Duodenal mucosa (tissue), 2 donors: ENCODE measurements at regions not wholly inside any gene's neighbourhood (a gene's known extent, or its start where the extent isn't known, plus 50 kb on each side); places are given as distances from the start of the nearest gene placed in this dataset.

Experiments
- H3K27ac ChIP-seq: one replicate; pipeline ENCODE4 v1.7.0; 2013; ENCODE audit warnings: low read depth, low read length
- H3K27me3 ChIP-seq, 2 donors: one replicate each; pipeline ENCODE4 v1.7.0; 2013; ENCODE audit warnings: low read length in 2 of 2, control low read depth in 1 of 2; ENCODE audit not compliant: insufficient read depth in 2 of 2, control insufficient read depth in 1 of 2
- H3K36me3 ChIP-seq, 2 donors: one replicate each; pipeline ENCODE4 v1.7.0; 2013; ENCODE audit warnings: low read length in 2 of 2, control low read depth in 1 of 2; ENCODE audit not compliant: insufficient read depth in 2 of 2, control insufficient read depth in 1 of 2
- H3K4me1 ChIP-seq, 2 donors: one replicate each; pipeline ENCODE4 v1.7.0; 2013; ENCODE audit warnings: low read length in 2 of 2, control low read depth in 1 of 2; ENCODE audit not compliant: insufficient read depth in 2 of 2, control insufficient read depth in 1 of 2
- H3K4me3 ChIP-seq, 2 donors: one replicate each; pipeline ENCODE4 v1.7.0; 2013; ENCODE audit warnings: low read length in 2 of 2, low read depth in 1 of 2
- H3K9ac ChIP-seq, 2 donors: one replicate each; pipeline ENCODE4 v1.7.0; 2013; ENCODE audit warnings: low read length in 2 of 2, low read depth in 1 of 2
- H3K9me3 ChIP-seq, 2 donors: one replicate each; pipeline ENCODE4 v1.7.0; 2013; ENCODE audit warnings: low read length in 2 of 2, control low read depth in 1 of 2; ENCODE audit not compliant: control insufficient read depth in 1 of 2

DNA sequence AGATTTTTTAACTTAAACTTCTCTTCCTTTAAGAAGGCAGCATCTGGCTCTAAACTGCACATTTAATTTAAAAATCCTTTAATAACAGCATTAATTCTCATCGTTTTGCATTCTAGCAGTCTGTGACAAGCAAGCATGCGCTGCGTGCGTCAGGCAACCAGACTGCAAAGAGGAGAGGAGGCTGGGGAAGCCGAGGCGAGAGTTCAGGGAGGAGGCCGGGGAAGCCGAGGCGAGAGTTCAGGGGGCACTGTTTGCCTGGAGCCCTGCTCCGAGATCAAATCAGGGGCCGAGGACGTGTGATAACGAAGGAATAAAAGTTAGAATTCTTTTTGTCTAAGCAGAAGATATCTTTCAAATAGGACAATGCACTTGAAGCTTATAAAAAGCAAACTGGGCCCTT, 435.7 kb downstream of the EFNB2 start:
- peak overlapping the region in 1 of 2 donors; percentile 31 for H3K9ac ChIP-seq
- peaks cover 31 to 60% of the 10 kb centered on the region in 2 donors for H3K4me1 ChIP-seq
- H3K36me3 ChIP-seq: no peaks in the 10 kb centered on the region
- H3K27me3 ChIP-seq: no peaks in the 10 kb centered on the region
- H3K4me3 ChIP-seq: peak overlapping the region in 1 of 2 donors; percentile 16
- H3K27ac ChIP-seq: peak overlapping the region; percentile 69
- no peaks in the 10 kb centered on the region for H3K9me3 ChIP-seq

DNA sequence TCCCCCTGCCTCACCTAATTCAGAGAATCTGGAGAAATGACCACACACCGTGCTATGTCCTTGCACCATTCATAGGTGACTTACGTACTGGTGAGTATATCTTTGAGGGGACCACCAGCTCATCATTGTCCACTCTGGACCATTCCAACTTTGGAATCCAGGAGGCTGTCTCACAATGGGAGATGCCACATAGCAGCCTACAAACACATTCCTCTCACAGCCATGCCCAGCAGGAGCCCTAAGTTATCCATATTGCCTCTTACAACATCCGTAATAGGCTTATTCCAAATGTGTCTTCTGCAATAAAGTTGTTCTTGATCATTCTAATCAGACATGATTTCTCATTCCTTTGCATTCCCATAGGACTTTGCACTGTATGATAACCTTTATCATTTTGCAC, 436.7 kb downstream of the EFNB2 start:
- Histone ChIP-seq H3K4me1 (peaks cover 29 to 52% of the 10 kb centered on the region in 2 donors), H3K27me3 (no peaks in the 10 kb centered on the region), H3K4me3 (no peak overlapping the region), H3K36me3 (no peaks in the 10 kb centered on the region), H3K27ac (no peak overlapping the region), H3K9me3 (no peaks in the 10 kb centered on the region), H3K9ac (no peak overlapping the region)

DNA sequence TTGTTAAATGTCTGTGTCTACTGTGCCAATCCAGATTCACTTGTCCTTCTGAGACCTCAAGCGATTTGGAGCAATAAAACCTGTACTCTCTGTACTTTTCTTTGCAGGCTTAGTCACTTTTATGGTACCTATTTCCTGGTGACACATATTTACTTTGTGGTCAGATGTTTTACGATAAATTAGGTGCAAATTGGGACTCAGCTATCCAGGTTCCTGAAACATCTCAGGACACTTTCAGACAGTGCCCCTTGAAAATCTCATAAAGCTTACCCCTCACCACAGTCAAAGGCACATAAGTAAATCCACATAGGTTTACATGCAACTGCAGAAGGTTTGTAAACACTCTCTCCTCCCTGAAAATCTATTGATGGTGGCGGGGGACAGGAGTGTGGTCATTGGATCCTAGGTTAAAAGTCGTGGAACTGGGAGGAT, 438.8 kb downstream of the EFNB2 start:
- no peaks in the 10 kb centered on the region for H3K9me3 ChIP-seq
- no peaks in the 10 kb centered on the region for H3K27me3 ChIP-seq
- H3K36me3 ChIP-seq: no peaks in the 10 kb centered on the region
- H3K4me3 ChIP-seq: peak overlapping the region in 1 of 2 donors; percentile 39
- peaks cover 24 to 47% of the 10 kb centered on the region in 2 donors for H3K4me1 ChIP-seq
- peak overlapping the region; percentile 72 for H3K27ac ChIP-seq
- H3K9ac ChIP-seq: peak overlapping the region; percentile 10 to 26

DNA sequence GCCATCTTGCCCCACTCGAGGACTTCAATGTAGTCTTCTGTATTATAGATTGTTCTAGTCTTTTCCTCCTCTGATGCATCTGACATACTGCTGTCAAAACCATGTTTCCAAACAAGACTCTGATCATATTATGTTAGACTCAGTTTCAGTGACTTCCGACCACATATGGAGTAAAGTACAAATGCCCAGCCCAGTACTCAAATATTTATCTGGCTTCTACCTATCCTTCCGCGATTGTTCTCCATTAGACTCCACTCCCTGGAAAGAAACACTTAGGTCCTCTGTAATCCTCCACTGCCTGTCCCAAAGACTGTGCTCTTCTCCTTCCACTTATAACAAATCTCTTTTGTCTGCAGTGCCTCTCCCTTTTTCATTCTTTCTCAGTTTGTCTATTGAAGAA, 439.5 kb downstream of the EFNB2 start:
- H3K9me3 ChIP-seq: no peaks in the 10 kb centered on the region
- peaks cover 24 to 41% of the 10 kb centered on the region in 2 donors for H3K4me1 ChIP-seq
- no peaks in the 10 kb centered on the region for H3K27me3 ChIP-seq
- peak overlapping the region; percentile 26 to 28 for H3K9ac ChIP-seq
- peak overlapping the region; percentile 72 for H3K27ac ChIP-seq
- peak overlapping the region; percentile 12 to 39 for H3K4me3 ChIP-seq
- H3K36me3 ChIP-seq: no peaks in the 10 kb centered on the region

DNA sequence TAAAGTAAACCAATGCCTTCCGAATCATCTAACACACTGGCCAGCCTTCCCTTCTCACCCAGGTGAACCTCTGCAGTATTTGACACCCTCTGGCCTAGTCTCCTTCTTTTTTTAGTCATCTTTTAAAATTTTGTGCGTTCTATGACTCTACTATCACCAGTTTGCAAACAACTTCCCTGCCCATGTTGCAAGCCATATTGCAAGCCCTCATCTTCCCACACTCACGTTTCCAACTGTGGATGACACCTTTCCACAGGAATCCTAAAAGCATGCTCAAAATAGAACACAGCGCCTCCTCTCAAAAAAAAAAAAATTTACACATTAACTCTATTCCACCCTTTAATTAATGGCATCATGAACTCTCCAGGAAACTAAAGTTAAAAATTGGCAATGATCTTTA, 440.1 kb downstream of the EFNB2 start:
- Histone ChIP-seq H3K27me3 (no peaks in the 10 kb centered on the region), H3K9ac (no peak overlapping the region), H3K9me3 (no peaks in the 10 kb centered on the region), H3K4me3 (no peak overlapping the region), H3K4me1 (peaks cover 24 to 39% of the 10 kb centered on the region in 2 donors), H3K27ac (peak overlapping the region; percentile 72), H3K36me3 (no peaks in the 10 kb centered on the region)

DNA sequence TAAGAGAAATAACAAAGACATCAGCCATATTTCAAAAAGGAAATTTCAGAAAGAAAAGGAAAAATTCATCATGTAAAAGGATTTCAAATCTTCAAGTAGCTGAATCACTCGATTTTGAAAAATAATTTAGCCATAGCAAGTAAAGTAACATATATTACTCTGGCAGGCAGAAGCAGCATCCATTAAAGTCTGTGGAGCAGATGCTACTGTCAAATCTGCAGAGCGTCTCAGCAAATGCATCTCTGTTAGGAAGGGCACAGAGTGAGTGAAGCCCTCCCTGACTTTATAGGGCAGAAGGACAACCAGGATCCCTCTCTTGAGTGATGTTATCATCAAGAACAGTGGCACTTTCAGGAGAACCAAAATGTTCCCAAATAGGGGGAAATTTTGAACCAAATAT, 445.5 kb downstream of the EFNB2 start:
- H3K36me3 ChIP-seq: no peaks in the 10 kb centered on the region
- H3K9ac ChIP-seq: no peak overlapping the region
- peaks cover 7 to 11% of the 10 kb centered on the region in 2 donors for H3K4me1 ChIP-seq

DNA sequence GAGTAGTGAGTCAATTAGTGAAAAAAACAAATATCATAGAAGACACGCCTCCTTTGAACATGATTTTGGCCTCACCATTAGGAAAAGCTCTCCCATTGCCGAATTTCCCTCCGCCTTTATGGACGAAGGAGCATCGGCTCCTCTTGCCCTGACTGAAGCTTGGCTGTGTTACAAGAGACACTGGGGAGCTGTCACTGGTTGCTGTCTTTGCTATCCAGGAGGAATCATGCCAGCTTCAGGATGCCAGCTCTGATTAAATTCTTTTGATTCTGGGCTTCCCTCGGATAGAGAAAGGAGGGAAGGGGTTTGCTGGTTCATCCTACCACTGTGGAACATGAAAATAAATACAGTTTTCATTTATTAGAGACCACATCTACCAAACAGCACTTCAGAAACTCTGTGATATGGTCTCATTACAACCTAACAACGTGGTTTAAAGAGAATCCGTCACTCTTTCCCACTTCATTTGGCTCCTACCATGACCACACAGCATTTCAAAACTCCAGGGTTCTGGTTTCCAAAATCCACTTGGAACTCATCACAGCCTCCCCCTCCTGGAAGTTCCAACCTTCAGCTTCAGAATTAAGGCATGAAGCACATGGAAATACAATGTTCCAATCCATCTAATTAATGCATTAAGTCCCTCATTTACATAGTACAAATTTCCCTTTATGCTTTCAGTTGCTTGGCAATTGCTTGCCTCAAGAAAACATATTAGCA, 446.0 kb downstream of the EFNB2 start:
- no peak overlapping the region for H3K4me3 ChIP-seq

More for the DNA sequence above, 445.5 kb downstream of the EFNB2 start:
- H3K4me3 ChIP-seq: no peak overlapping the region
- no peaks in the 10 kb centered on the region for H3K27me3 ChIP-seq
- H3K27ac ChIP-seq: no peak overlapping the region
- no peaks in the 10 kb centered on the region for H3K9me3 ChIP-seq

DNA sequence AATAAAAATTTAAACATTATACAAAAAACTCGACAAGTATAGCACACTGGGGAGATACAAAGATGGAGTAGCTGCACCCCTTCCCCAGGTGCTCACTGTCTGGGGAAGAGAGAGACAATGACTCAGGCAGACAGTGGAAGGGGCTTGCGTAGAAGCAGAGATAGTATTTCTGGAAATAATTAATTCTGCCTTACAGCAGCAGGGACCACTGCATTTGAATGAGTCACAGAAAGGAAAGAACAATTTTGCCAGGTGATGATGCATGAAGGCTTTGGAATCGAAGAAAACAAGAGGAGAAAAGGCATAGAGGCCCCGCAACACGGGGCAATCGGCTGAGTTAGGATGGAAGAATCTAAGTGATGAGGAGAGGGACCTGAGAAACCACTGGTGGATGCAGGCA, 447.4 kb downstream of the EFNB2 start:
- Histone ChIP-seq H3K4me1 (peaks cover 7 to 24% of the 10 kb centered on the region in 2 donors), H3K9ac (no peak overlapping the region), H3K27ac (no peak overlapping the region), H3K27me3 (no peaks in the 10 kb centered on the region), H3K4me3 (no peak overlapping the region), H3K9me3 (no peaks in the 10 kb centered on the region), H3K36me3 (no peaks in the 10 kb centered on the region)

More for the DNA sequence above, 446.0 kb downstream of the EFNB2 start:
- H3K4me1 ChIP-seq: peaks cover 7 to 13% of the 10 kb centered on the region in 2 donors
- H3K9ac ChIP-seq: no peak overlapping the region
- H3K27ac ChIP-seq: no peak overlapping the region
- H3K27me3 ChIP-seq: no peaks in the 10 kb centered on the region
- H3K36me3 ChIP-seq: no peaks in the 10 kb centered on the region
- H3K9me3 ChIP-seq: no peaks in the 10 kb centered on the region

DNA sequence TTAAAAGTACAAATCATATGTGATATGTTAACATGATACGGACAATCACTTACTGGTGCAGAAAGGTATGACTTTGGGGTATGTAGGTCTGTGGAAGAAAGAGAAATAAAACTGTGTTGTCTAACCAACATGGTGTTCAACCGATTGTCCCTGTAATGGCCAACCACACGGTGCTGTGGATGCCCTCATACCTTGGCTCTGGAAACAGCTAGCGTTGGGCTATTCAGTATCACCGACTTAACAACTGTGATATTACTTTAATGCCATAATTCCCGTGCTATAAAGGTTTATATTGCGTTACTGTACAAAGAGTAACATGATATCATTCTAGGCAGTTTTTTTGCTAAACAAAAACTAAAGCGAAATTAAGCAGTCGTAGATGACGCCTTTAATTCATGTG, 448.3 kb downstream of the EFNB2 start:
- Histone ChIP-seq H3K9ac (no peak overlapping the region), H3K27me3 (no peaks in the 10 kb centered on the region), H3K36me3 (no peaks in the 10 kb centered on the region), H3K27ac (no peak overlapping the region), H3K9me3 (no peaks in the 10 kb centered on the region), H3K4me3 (no peak overlapping the region), H3K4me1 (peaks cover 7 to 24% of the 10 kb centered on the region in 2 donors)

DNA sequence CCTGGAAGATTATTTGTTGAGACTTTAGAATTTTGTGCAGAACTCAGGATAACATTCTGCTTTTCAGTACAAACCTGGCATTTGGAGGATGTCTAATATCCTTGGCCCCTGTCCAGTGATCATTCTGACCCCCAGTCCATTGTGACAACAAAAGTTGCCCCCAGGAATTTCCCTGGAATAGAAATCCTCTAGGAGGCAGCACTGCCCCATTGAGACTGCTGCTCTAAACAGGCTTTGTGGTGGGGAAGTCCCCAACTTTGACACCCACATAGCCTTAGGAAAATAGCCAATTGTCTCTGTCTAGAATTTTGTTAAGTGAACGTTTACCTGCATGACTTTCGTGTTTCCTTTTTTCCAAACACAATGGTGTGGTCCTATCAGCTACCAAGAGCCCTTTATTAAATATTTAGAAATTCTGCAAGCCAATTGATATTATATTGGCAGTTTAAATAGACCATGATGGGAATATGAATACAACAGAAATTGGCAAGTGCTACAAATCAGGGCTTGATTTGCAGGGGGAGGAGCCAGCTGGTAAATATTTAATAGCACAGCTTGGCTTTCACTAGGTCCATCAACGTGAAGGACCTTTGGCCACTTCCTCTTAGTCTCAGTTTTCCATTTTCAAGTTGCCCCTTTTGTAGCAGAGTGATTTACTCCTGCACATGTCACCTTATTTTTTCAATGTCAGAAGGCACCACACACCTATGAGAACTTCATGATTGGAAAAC, 451.7 kb downstream of the EFNB2 start:
- H3K27me3 ChIP-seq: no peaks in the 10 kb centered on the region
- no peak overlapping the region for H3K9ac ChIP-seq
- H3K4me1 ChIP-seq: peaks cover 7 to 13% of the 10 kb centered on the region in 2 donors
- H3K9me3 ChIP-seq: no peaks in the 10 kb centered on the region
- no peak overlapping the region for H3K27ac ChIP-seq
- H3K4me3 ChIP-seq: no peak overlapping the region
- H3K36me3 ChIP-seq: no peaks in the 10 kb centered on the region
